Right renal cortex interstitium (tissue), 3 donors: ENCODE measurements at regions not wholly inside any gene's neighbourhood (a gene's known extent, or its start where the extent isn't known, plus 50 kb on each side); places are given as distances from the start of the nearest gene placed in this dataset.

Experiments
- DNase-seq, 3 donors: peaks; one replicate each; pipeline ENCODE4 v3.0.0-alpha.2; 2013; ENCODE audit warnings: low read depth in 3 of 3, low spot score in 2 of 3

DNA sequence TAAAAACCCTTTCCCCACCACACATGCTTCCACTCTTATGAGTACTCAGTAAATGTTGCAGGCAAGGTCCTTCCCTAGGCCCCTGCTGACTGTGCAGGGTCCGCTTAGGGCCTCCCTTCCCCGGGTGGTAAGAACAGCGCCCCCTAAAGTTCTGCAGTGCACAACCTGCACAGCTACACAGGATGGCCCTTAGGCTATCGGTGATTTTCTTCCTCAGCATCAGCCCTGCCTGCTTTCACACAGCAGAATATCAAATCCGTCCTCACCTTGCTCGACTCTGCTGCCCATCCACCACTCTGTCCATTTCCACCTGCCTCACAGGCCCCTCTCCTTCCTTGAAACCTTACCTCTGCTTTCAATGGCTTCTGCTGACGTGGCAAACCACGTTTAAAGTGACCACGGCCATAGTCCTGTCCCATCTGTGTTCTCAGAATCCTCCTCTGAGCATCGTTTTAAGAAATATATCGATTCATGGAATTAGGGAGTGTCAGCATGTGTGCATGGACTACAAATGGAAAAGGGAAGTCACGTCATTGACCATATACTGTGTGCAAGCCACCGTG lies 51.4 kb upstream of the TMEM132E start:
- no peak for DNase-seq

DNA sequence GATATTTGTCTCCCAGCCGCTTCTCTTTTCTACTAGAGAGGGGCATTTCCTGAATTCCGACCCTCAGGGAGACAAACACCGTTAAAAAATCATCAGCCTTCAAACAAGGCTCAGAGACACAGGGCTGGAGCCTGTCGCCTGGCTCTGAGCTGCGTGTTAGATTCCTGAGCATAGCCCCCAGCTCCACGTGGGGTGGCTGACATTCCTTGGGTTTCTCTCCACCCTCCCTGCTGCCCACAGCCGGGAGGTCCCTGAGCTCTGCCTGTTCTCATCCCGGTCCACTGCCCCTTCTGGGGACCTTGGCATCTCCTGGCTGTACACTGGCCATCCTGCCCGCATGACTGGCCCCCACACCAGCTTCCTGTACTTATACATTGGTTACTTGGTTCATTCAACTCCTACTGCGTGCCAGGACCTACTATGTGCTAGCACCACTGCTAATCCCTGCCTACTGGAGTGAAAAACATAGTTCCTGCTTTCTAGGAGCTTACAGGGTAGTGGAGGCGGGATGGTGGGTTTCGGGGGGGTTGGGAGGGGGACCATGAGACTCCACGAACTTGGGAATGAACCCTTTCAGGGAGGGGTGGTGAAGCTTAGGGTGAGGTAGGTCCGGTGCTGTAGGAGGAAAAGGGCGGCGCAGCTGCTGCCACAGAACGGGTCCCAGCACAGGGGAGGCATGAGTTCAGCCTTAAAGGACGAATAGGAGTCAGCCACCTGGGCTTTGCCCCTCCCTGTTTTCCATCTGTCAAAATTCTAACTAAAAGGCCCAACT lies 52.1 kb upstream of the TMEM132E start:
- DNase-seq, result no peak

DNA sequence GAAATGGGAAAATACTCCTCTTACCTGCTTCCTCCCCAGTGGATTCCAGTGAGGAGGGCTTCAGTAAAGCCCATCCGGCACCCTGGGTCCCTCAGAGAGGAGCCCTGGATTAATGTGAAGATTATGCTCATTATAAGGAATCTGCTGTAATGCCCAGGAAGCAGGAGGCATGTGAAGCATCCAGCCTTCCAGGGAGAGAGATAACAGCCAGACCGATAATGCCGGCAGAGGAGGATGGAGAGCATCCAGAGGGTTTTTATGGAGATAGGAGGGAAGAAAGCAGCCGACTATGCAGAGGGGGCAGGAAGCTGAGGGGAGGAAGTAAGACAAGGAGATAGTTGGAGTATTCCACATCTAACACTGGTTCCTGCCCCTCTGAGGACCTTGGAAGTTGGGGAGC lies 53.7 kb upstream of the TMEM132E start:
- DNase-seq, result no peak

DNA sequence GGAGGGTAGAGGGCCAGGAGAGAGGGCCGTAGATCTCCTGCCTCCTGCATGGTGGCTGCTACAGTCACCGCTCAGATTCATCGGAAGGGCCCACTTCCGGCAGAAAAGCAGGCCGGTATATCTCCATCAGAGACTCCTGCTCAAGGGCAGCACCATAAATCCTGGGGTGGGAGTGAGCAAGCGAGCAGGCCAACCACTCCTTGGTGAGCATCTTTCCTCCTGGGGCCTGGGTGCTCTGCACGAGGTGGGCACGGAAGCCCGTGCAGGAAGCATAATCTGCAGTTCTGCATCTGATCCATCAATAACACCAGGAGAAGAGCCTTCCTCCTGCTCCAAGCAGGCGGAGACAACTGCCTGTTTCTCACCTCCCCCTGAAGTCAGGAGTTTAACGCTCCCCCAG lies 57.4 kb upstream of the TMEM132E start:
- DNase-seq, result no peak

DNA sequence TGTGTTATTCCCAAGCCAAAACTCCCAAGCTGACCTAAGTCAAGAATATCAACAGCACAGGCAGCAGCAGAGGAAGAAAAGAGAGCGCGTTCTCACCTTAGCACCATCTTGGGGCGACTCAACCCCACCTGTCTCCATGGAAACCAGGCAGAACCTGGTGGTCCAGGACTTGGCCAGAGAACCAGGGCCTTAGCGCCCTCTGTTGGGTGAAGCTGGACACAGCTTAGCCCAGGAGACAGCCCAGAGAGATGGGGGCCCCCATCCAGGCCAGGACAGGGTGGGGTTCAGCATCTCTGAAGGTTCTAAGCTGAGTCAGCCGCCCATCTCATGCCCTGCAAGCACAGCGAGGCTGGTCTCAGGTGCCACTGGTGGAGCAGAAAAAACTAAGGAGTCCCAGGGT lies 60.1 kb upstream of the TMEM132E start:
- DNase-seq, result no peak

DNA sequence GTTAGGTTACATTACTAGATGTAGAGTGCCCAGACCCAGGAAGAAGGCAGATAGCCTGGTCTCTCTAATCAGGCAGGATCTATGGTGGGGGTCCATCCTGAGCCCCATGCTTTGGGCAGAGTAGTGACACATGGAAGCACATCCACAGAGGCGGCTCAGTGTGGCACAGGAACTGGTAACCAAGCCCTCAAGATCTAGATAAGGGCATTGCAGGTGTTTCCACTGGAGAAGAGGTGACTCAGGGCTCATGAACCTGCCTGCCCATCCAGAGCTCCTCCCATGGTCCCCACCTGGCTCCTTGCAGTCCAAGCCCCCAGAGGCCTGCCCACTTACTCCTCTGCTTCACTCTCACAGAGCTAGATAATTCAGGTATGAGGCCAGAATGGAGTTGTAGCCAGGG lies 62.0 kb upstream of the TMEM132E start:
- DNase-seq, result no peak

DNA sequence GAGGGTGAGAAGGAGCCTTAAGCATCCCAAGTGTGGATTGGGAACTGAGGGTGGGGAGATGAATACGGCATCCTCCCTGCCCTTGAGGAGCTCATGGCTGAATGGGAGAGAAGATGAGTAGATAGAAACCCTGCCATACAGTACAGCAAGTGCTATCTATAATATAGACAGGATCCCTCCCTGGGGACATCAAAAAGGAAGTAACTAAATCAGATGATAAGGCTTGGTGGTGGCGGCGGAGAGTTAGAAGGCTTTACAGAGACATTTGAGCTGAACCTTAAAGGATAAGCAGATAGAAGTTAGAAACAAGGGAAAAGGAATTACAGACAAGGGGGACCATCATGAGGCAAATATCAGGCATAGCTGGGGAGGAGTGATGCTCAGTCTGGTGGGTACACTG lies 67.5 kb upstream of the TMEM132E start:
- no peak for DNase-seq

DNA sequence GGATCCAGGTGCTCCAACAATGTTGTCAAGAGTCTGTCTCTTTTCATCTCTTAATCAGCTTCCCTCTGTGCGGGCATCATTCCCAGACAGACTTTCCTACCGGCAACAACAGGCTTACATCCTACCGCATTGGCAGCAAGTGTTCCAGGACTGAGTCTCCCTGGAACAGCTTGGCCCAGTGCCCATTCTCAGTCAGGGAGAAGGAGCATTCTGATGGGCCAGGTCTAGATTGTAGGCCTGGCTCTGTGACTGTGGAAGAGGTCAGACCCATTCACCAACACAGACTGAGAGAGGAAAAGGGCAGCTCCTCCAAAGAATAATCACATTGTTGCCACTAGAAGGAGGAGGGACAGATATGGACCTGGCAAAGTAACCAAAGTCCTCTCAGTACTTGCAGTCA lies 68.1 kb upstream of the TMEM132E start:
- DNase-seq, result no peak

DNA sequence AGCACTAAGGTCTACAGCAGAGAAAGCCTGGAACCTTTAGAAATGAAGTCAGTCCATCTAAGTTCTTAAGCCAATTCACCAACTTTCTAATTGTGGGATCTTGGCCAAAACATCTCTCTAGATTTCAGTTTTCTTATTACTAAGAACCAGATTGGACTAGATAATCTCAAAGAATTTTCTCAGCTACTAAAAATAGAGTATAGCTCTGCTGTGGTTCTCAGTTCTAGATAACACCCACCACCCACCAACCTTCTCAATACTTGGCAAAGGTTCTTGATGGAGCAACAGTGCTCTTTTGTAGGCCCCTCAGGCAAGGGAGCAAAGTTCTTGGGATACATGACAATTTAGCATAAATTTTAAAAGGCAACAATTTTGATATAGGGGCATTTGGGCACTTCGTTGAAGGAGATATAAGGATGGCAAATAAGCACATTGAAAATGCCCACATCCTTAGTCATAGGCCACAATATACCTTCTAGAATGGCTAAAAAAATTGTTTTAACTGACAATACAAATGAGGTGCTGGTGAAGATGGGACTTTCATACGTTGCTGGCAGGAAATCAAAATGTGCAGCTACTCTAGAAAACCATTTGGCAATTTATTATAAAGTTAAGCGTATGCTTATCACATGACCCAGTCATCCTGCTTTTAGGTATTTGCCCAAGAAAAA lies 74.4 kb upstream of the TMEM132E start:
- no peak for DNase-seq

DNA sequence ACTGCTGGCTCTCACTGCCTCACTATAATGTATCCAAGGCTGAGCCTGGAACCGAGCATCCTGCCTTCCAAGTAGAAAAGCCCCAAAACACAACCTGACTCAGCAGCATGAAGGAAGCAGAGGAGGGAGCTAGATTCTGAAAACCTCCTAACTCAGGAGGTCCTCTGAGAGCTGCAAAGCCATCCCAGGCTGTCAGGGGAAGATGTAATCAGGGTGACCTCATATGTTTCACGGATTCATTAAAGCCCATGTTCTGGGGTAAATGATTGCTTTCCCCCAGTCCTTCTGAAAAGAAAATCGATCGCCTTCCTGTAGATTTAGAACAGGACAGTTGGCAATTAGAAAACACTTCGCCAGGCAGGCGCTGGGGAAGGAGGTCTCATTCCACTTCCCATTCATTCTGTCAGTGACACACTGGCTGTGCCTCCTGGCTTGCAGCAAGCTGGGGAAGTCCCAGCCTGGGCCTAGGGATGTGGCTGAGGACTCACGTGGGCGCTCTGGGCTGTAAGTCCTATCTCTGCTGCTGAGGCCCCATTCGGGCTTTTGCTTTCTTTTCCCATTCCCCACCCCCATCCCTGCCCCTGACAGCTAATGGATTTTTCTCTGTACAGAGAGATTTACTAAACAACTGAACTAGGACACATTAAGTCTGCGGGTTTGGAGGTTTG lies 75.7 kb upstream of the TMEM132E start:
- DNase-seq, result no peak

DNA sequence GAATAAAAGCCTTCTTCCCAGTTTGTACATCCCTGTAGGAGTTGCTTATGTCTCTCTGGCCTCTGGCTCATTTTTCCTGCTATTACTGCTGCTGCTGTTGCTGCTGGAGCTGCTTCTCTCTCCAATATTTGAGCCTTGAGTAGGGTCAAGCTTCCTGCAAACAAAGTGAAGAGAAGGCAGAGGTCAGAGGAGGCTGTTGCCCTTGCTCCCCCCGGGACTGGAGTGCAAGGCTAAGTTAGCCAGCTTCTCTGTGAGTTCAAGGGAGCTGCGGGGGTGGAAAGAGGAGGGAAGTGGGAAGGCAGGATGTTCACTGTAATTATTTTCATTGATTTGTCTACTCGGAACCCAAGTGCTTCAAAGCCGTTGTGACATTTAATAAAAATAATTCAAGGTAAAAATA lies 77.0 kb upstream of the TMEM132E start:
- no peak for DNase-seq

DNA sequence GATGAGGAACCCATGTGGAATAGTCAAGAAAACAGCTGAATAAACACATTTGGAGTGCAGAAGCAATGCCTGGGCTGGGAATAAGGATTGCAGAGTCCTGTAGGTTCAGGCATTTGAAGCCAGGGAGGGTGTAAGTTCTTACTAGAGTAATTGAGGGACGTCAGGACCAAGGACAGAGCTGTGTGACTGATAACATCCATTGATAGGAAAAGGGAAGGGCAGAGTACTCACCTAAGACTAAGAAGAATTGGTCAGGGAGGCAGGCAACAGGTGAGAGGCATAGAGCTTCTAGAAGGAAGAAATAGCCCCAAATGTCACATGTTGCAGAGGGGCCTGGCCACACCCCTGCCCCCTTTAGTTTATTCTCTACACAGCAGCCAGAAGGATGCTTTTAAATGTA lies 79.8 kb upstream of the TMEM132E start:
- peak; percentile 14 to 39 (median 33) for DNase-seq

DNA sequence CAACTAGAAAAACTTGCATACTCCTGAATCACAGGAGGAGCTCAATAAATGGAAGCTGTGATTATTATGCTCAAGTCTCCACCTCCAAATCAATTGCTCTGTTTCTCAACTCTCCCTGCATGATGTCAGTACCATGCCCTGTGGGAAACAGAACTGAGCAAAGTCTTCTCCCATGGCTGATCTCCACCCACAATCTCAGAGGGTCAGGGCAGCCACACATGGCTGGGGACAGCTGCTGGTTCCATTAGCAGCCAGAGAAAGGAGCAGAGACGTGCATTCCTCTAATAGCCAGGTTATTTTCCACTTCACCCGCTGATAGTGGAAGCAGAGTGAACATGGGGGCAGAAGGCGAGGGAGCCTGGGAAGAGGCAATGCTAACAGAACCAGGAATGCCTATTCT lies 85.5 kb upstream of the TMEM132E start:
- no peak for DNase-seq

DNA sequence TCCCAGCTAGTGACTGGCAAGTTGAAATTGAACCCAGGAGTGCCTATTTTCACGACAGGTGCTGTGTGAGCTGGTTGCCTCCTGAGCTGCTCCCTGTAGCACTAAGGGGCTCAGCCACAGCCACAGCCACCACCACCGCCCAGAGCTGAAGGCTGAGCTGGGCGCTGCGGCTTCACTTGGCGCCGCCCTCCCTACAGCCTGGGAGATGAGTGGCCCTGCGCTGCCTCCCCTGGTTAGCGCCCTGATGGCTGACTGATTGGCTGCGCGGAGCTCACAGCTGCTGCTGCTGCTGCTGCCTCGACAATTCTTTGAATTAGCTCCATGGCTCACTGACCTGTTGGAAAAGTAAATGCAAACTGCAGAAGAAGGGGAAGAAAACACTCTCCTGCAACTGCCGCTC lies 91.8 kb upstream of the TMEM132E start:
- no peak for DNase-seq

DNA sequence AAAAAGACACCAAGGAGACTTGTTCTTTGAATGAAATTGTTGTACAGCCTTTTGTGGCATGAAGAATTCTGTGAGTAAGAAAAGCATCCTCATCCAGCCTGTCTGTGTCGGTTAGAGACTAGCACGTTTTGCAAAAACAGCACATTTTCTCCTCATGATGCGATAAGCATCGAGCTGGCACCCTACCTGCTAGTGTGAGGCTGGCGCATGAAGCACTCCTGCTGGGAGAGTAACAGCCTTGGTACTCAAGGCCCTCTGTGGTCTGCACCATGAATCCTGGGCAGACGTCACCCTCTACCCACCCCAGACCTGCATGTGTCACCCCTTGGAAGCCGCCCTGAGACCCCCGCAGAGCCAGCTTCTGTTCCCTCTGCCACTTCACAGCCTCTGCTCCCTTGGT lies 92.6 kb upstream of the TMEM132E start:
- DNase-seq, result no peak

DNA sequence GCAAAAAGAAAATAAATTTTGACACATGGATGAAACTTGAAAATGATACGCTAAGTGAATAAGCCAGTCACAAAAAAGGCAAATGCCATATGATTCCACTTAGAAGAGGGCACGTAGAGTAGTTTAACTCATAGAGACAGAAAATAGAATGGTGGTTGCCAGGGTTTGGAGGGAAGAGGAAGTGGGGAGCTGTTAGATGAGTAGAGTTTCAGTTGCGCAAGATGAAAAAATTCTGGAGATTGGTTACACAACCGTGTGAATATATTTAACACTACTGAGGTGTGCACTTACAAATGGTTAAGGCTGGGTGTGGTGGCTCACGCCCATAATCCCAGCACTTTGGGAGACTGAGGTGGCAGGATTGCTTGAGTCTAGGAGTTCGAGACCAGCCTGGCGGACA lies 93.4 kb upstream of the TMEM132E start:
- DNase-seq, result no peak

DNA sequence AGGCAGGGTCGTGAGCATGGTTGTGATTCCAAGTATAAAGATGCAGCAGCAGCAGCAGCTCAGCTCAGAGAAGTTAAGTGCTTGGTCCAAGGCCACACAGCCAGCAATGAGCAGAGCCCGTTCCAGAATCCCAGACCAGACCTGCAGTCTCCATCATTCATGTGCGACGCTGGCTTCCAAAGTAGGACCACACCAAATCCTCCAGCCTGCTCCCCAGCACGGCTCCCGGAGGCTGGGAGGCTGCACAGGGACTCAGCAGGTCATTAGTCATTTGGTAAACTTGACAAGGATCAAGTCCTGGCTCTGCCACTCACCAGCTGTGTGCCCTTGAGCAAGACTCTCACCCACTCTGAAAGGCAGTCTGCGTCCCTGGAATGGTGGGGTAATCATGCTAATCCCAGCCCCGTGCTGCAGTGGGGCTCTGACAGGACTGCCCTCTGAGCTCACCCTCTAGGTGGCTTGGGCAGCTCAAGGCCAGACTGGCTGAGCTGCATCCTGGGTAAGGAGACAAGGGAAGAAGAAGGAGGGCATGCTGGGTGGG lies 95.1 kb upstream of the TMEM132E start:
- no peak for DNase-seq

DNA sequence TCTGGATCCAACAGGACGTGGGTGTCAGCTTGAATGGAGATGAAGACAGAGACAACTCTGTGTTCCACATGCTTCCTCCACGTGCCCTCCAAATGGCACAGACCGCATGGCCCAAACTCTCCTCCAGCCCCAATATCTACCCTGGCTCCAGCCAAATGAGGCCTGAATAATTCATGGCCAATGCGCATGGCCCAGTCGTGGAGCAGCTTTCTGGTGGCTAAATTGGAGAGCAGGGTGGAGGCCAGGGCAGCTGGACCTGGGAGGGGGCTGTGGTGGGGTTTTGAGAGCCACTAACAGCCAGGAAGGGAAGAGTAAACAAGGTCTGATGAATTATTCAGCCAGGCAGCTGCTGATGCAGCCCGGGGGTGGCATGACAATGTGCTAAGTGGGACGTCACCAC lies 96.7 kb upstream of the TMEM132E start:
- DNase-seq, result no peak

DNA sequence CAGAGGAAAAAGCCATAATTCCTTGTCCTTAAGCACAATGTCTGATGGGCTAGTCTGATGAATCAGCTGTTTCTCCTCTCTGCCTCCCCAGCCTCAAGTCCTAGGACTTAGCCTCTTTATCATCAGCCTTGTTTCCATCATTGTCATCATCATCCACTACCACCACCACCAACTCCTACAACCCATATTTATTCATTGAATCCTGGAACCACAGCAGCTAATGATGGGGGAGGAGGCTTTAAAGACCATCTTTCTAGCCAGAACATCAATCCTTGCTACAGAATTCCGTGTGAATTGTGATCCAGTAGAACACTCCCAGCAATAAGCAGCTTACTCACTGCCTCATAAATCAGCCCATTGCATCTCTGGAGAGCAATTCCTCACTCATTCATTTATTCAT lies 97.6 kb upstream of the TMEM132E start:
- DNase-seq, result no peak

DNA sequence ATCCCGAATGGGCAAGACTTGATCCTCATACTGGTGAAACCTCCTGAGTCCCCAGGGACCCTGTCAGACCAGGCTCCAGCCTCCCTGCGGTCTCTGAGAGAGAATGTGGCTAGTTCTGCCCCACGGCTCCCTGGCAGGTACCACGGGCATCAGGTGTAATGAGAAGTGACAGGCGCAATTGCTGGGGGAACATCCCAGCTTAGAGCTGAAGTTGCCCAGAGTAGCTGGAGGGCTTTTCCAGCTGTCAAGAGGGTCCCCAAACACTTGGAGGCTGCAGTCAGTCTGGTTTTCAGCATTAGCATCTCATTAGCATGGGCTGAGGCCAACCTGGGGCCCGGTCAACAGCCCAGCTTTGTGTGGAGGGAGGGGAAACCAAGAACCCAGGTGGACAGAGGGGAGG lies 100.0 kb upstream of the TMEM132E start:
- no peak for DNase-seq

DNA sequence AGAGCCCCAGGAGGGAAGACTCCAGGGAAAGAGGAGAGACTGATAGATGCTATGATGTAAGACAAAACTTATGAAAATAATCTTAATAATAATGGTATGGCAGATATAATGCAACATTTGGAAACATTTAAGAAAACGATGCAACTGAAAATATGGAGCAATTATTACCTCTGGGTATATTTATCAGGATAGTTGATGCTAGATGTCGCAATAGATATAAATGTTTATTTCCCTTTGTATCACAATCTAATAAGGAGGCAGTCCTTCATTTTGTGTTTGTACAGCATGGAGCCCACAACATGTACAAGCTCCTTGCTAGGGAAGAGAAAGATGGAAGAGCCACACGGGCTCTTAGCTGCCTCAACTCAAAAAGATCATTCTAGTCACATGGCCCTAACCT lies 101.1 kb upstream of the TMEM132E start:
- DNase-seq, result no peak

DNA sequence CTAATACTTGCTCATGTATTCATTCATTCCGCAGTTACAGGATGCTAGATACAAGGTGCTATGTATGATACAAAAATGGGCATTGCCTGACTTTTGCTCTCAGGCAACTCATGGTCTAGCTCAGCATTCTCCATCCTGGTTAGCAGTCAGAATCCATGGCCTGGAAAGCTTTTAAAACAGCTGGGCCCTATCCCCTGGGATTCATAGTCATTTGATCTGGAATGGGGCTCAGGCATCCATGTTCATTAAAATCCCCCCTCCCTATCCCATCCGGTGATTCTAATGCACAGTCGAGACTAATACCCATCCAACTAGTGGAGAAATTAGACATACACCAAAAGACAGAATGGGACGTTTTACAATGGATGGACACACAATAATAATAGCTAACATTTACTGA lies 104.1 kb upstream of the TMEM132E start:
- no peak for DNase-seq
